ENCODE measurements at regions not wholly inside any gene's neighbourhood (a gene's known extent, or its start where the extent isn't known, plus 50 kb on each side); places are given as distances from the start of the nearest gene placed in this dataset.
A peak's percentile ranks its signal among the peaks of the same experiment; 100 is the strongest.
"Not testable (repeated sequence)": the region's sequence is repeated elsewhere in the genome, so short reads cannot be mapped to it uniquely, and the experiment has no call there.

DNA sequence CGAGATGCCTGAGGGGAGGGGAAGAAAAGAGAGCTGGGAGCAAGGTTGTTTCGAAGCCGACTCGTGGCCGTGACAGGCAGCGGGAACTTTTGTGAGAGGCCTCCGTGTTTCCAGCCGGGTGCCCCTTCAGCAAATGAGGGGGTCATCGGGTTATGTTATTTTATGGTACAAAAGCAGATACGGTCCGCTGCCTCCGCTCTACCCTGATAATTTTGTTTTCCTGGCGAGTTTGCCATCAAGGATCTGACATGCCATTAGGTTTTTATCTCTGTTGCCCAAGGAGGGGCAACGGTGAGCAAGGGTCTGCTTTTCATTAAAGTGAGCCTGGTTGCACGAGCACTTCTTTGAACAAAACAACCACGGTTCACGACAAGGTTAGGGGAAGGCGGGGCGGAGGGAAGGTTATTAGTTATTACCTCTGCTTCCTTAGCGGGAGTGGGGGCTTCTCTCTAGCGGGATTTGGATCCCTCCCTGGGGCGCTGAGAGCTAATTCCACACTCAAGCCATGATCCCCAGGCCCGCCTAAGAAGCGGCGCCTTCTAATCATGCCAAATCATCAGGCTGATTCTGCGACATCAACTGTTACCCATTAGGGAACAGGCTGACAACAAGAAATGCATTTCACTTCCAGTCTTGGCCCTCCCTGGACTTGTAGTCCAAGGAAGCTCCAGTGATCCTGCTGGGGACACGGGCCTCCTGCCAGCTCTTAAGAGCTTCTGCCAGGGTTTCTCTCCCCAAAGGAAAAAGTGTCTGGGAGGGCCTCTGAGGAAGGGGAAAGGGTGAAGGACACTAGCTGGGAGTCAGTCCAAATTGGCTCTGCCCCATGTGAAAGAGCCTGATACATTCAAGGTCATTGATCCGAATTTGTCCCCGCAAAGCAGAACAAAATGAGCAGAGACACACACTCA, 617.7 kb downstream of the MID1IP1 start:
- DNase-seq, result no peak

GRCh38 chrX:39421006-39421405, 619.7 kb downstream of the MID1IP1 start:
- DNase-seq, result no peak

GRCh38 chrX:39425124-39425806, 624.0 kb downstream of the MID1IP1 start:
- DNase-seq, result no peak

GRCh38 chrX:39426101-39426500, 624.8 kb downstream of the MID1IP1 start:
- DNase-seq, result no peak

DNA sequence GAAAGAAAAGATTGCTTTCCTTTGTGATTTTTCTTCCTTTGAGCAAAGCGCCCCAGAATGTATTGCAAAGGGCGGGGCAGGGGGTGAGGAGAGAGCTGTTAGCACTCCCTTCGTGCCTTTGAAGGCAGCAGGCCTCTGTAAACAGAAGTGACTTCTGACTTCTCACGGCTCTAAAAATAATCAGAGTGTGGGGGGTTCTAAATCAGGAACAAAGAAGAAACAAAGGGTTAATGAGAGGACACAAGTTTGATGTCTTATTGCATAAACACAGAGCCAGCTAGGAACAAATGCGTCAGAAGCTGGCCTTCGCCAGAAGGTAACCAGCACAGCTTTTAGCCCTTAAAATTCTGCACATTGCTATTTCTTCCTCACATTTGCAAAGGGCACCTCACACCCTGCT, 626.2 kb downstream of the MID1IP1 start:
- DNase-seq, result no peak

- no peak for DNase-seq
These were observed 626.6 kb downstream of the MID1IP1 start for GRCh38 chrX:39427906-39428305.

DNA sequence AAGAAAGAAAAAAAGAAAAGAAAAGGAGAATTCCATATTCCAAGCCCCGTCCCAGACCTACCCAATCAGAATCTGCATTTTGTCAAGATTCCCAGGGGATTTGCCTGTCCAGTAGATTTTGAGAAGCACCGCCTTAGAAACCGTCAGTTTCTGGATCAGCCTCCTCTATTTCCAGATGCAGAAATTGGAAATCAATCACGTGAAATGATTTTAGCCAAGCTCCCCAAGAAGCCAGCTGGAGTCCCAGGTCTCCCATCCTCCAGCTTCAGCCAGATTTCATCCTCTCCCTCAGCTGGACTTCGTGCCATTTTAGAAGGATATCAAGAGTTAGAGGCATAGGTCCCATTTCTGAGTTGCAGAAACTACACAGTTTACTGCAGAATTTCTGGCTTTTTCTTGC, 629.3 kb downstream of the MID1IP1 start:
- DNase-seq, result no peak

GRCh38 chrX:39431893-39432292, 630.6 kb downstream of the MID1IP1 start:
- DNase-seq, result no peak

DNA sequence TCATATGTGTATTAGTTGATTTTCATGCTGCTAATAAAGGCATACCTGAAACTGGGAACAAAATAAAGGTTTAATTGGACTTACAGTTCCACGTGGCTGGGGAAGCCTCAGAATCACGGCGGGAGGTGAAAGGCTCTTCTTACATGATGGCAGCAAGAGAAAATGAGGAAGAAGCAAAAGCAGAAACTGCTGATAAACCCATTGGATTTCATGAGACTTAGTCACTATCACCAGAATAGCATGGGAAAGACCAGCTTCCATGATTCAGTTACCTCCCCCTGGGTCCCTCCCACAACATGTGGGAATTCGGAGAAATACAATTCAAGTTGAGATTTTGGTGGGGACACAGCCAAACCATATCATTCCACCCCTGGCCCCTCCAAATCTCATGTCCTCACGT, 633.4 kb downstream of the MID1IP1 start:
- DNase-seq, result not testable (repeated sequence)

DNA sequence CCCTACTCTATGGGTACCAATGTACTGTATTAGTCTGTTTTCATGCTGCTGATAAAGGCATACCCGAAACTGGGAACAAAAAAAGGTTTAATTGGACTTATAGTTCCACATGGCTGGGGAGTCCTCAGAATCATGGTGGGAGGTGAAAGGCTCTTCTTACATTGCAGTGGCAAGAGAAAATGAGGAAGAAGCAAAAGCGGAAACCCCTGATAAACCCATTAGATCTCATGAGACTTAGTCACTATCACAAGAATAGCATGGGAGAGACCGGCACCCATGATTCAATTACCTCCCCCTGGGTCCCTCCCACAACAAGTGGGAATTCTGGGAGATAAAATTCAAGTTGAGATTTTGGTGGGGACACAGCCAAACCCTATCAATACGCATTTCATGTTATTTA, 635.3 kb downstream of the MID1IP1 start:
- DNase-seq, result peak in 1 of 2 donors; percentile 7

- no peak for DNase-seq
These were observed 636.6 kb downstream of the MID1IP1 start for GRCh38 chrX:39437670-39438441.

DNA sequence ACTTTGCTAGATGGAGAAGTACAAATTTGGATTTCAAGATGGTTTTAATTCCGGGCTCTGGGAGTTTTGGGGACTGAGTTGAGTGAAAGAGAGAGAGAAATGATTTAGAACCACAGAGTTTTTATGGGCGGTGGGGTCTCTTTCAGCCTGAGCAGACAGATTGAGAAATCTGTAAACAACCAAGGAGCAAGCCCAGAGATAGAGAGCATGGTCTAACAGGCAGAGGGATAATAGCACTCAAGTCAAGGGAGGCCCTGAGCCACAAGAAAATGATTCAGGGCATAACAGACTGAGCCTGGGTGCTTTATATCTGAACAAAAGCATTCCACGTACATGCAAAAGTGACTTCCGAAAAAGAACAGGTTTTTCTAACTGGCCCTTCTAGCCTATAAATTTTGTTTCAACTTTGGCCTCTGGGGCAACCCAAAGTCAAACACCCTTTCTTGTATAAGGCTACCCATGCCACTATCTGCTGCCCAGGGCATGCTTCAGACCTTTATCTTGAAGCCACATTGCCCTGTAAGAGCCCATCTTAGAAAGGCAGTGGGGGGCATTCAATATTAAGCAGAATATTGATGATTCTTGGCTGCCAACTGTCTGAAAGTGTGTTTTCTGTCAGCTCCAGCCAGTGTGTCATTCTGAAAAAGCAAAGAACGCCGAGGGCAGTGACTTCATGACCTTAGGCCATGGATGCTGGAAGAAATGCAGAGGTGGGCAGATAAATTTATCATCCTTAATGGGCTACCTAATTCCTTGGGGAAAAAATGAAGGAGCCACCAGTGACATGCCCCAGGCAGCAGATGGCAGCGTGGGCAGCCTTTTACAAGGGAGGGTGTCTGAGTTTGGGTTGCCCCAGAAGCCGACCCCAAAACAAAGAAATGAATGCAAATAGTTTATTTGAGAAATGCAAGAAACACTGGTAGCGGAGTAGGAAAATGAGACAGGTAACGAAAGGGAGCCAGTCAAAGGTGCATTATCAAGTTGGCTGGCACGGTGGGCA, 637.6 kb downstream of the MID1IP1 start:
- DNase-seq, result no peak

GRCh38 chrX:39439906-39440798, 638.9 kb downstream of the MID1IP1 start:
- peak in 1 of 2 donors; percentile 29 for DNase-seq

- no peak for DNase-seq
These were observed 639.6 kb downstream of the MID1IP1 start for GRCh38 chrX:39440799-39441284.

DNA sequence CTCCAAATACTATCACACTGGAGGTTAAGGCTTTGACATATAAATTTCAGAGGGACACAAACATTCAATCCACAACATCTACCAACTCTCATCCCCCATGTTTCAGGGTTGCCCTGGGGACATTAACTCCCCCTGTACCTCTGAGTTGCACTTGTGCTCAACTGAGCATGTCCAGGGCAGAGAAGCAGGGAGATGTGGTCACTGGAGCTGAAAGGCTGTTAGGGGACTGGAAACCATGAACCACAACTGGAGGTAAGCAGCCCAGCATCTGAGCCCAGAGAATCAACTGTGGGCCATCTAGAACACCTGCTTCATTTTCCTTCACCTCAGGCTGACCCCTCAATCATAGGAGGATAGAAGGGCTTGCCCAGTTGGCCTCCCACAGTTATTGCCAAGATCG, 641.1 kb downstream of the MID1IP1 start:
- no peak for DNase-seq

DNA sequence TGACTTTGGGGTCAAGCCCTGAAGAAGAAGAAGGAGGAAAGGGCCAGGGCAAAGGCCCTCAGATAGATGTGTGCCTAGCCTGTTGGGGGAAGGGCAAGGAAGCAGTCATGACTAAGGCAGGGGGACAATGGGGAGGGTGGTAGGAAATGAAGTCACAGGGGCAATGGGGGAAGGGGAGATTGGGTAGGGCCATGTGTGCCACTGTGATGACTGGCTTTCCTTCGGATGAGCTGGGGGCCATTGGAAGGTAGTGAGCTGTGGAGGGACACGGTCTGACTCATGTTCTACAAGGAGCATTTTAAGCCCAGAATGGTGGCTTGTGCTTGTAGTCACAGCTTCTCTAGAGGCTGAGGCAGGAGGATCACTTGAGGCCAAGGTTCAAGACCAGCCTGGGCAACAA, 642.0 kb downstream of the MID1IP1 start:
- no peak for DNase-seq

- DNase-seq, result peak; percentile 11 to 39
These were observed 644.1 kb downstream of the MID1IP1 start for GRCh38 chrX:39445336-39445735.

GRCh38 chrX:39449352-39449751, 648.1 kb downstream of the MID1IP1 start:
- DNase-seq, result no peak

DNA sequence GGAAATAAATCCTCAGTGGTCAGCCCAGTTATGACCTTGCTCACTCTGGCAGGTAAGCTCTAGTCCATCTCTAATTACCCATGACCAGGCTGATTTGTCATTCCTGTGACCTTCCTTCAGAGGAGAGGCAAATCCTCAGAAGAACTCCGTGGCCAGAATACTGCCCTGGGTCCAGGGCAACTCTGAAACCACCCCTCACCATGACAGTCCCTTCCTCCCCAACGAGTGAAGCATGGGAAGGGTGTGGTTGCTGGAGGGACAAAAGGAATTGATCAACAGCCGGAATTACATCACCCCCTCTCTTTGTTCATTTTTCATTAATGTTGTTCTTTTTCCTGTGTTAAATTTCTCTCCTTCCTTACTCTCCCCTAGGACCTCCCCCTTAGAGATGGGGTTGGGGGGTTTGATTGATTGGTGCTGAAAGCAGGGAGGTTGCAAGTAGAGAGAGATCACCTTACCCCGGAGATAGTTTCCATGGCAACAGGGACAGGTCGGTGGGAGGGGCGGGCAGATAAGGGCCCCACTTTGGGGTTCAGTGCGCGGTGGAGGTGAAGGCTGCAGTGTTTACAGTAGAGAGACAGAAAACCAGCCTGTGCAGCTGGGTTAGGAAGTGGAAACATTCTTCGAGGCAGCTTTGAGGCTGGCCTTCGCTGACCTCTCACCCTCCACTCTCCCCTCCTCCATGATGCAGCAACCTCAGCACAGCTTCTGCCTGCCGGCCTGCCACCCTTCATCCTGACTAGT, 647.4 kb downstream of the BCOR start:
- peak in 1 of 2 donors; percentile 10 for DNase-seq

GRCh38 chrX:39451046-39451445, 646.7 kb downstream of the BCOR start:
- DNase-seq, result no peak

Measured in CD4-positive, alpha-beta T cell treated with Interleukin-1 beta for 1 hour (primary cell).